Spleen (tissue), 7 donors: ENCODE measurements at regions not wholly inside any gene's neighbourhood (a gene's known extent, or its start where the extent isn't known, plus 50 kb on each side); places are given as distances from the start of the nearest gene placed in this dataset.

Experiments
- CTCF ChIP-seq, 11 experiments: fragments of 200-600 bp in 7 of 11; fragments of 450-650 bp in 4 of 11; sonication (generic) in 4 of 11; IDR thresholded peaks in 8 of 11; conservative IDR thresholded peaks in 3 of 11; 1 replicate in 7 of 11; 2 replicates in 4 of 11; pipeline versions ENCODE4 v1.4.0 to v1.8.0; 2016 to 2021; ENCODE audit warnings: antibody characterized with exemption in 11 of 11, inconsistent platforms in 4 of 11, mild to moderate bottlenecking in 1 of 11
- POLR2A ChIP-seq, 3 donors: fragments of 450-650 bp; IDR thresholded peaks; one replicate each; pipeline ENCODE4 v1.5.1; 2017; ENCODE audit warnings: antibody characterized with exemption in 3 of 3, mild to moderate bottlenecking in 1 of 3
- POLR2AphosphoS5 ChIP-seq, 3 donors: sonication (generic); formaldehyde crosslinking; IDR thresholded peaks; one replicate each; pipeline ENCODE4 v1.5.1; 2017; ENCODE audit warnings: antibody characterized with exemption in 3 of 3
- donor health status: DM: no; HTN: no; CAD: no; lungs with moderate emphysema.
- donor health status: DM: no; HTN: no; CAD: no.
- donor health status: DM: no; HTN: no; CAD: no.

GRCh38 chr1:223462866-223463404, 69.7 kb downstream of the CCDC185 start:
- TF ChIP-seq POLR2A (IDR thresholded peaks at IDR 0.05) (no peak), POLR2AphosphoS5 (IDR thresholded peaks at IDR 0.05) (no peak), CTCF (IDR thresholded peaks at IDR 0.05 in 8 of 11, conservative IDR thresholded peaks at IDR 0.05 in 3 of 11) (no peak)
